Right atrium auricular region (tissue), 2 donors: ENCODE measurements at regions not wholly inside any gene's neighbourhood (a gene's known extent, or its start where the extent isn't known, plus 50 kb on each side); places are given as distances from the start of the nearest gene placed in this dataset.

Experiments
- DNase-seq: peaks from one replicate; pipeline ENCODE4 v3.0.0-alpha.2; 2019; ENCODE audit warnings: low spot score
- H3K27ac ChIP-seq, 2 donors: fragments of 200-600 bp; sonication (generic); 1 replicate in 1 of 2; 2 replicates in 1 of 2; pipeline ENCODE4 v1.5.1; 2016 to 2019
- H3K27me3 ChIP-seq, 2 donors: fragments of 200-600 bp; sonication (generic); one replicate each; pipeline versions ENCODE4 v1.5.1 to v1.6.0; 2017 to 2019
- H3K36me3 ChIP-seq: fragments of 200-600 bp; sonication (generic); one replicate; pipeline ENCODE4 v1.5.1; 2016
- H3K4me1 ChIP-seq, 2 donors: fragments of 200-600 bp; sonication (generic); one replicate each; pipeline versions ENCODE4 v1.5.1 to v1.6.0; 2017 to 2019
- H3K4me3 ChIP-seq, 2 donors: fragments of 200-600 bp; sonication (generic); 1 replicate in 1 of 2; 2 replicates in 1 of 2; pipeline ENCODE4 v1.5.1; 2017 to 2019; ENCODE audit warnings: mild to moderate bottlenecking in 1 of 2, moderate library complexity in 1 of 2
- H3K9me3 ChIP-seq, 2 donors: fragments of 200-600 bp; sonication (generic); one replicate each; pipeline ENCODE4 v1.5.1; 2019
- TF ChIP-seq, protein P1 (sequence below), 2 donors: fragments of 200-600 bp; sonication (generic); IDR thresholded peaks; one replicate each; pipeline ENCODE4 v1.5.1; 2019; ENCODE audit warnings: antibody characterized with exemption in 2 of 2

DNA sequence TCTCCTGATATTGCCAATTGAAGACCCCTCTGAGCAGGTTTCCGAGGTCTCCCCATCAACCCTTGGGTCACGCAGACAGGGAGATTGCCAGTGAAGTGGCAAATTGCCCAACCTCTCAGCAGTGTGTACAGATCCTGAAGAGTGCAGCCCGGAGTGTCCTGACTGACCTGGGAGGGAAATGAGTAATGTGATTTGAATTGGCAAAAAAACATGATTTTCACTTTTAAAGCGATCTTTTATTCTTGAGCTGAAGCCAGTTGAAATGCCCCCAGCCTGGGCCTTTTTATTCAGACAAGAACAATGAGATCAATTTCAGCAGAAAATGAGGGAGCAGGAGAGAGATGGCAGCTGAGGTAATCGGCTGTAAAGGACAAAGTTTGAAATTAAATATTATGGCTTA is 401.8 kb downstream of the RAPGEF2 start:
- Histone ChIP-seq H3K9me3 (no peaks in the 10 kb centered on the region), H3K4me3 (no peak overlapping the region), H3K4me1 (no peaks in the 10 kb centered on the region), H3K36me3 (no peaks in the 10 kb centered on the region), H3K27ac (no peak overlapping the region), H3K27me3 (no peaks in the 10 kb centered on the region)
- no peak for DNase-seq
- TF ChIP-seq, protein P1, sequence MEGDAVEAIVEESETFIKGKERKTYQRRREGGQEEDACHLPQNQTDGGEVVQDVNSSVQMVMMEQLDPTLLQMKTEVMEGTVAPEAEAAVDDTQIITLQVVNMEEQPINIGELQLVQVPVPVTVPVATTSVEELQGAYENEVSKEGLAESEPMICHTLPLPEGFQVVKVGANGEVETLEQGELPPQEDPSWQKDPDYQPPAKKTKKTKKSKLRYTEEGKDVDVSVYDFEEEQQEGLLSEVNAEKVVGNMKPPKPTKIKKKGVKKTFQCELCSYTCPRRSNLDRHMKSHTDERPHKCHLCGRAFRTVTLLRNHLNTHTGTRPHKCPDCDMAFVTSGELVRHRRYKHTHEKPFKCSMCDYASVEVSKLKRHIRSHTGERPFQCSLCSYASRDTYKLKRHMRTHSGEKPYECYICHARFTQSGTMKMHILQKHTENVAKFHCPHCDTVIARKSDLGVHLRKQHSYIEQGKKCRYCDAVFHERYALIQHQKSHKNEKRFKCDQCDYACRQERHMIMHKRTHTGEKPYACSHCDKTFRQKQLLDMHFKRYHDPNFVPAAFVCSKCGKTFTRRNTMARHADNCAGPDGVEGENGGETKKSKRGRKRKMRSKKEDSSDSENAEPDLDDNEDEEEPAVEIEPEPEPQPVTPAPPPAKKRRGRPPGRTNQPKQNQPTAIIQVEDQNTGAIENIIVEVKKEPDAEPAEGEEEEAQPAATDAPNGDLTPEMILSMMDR (IDR thresholded peaks at IDR 0.05), result no peak

DNA sequence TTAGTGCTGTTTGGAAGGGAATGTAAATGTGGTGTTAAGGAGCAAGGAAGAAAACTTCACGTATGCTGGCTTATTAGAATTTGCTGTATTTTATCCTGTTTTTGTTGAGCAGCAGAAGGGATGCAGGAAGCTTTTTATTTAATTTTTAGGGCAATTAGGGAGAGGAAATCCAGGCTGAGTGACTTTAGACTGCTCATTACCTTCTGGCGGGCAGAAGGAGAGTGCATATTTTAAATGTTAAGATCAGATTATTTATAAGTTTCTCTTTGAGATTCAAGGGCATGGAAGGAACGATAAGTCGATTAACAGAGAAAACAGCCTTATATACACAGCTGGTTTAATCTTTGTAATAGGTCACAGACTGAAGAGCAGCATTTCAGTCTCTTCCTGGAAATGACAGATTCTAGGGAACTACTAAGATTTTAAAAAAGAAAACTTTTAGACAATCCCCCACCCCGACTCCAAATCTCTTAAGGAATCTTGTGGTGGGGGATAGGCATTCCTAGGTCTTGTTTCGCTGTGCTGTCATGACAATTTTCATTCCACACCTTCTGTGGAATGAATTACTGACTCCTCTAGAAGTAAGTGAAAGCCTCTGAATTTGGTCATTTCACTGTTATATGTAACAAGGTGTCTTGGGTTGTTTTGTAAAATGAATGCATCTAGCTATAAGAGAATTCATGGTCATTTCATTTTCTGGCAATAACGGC is 402.5 kb downstream of the RAPGEF2 start:
- TF ChIP-seq, protein P1 (IDR thresholded peaks at IDR 0.05), result no peak
- Histone ChIP-seq H3K36me3 (no peaks in the 10 kb centered on the region), H3K9me3 (no peaks in the 10 kb centered on the region), H3K4me1 (no peaks in the 10 kb centered on the region), H3K27ac (no peak overlapping the region), H3K4me3 (no peak overlapping the region), H3K27me3 (no peaks in the 10 kb centered on the region)
- no peak for DNase-seq

DNA sequence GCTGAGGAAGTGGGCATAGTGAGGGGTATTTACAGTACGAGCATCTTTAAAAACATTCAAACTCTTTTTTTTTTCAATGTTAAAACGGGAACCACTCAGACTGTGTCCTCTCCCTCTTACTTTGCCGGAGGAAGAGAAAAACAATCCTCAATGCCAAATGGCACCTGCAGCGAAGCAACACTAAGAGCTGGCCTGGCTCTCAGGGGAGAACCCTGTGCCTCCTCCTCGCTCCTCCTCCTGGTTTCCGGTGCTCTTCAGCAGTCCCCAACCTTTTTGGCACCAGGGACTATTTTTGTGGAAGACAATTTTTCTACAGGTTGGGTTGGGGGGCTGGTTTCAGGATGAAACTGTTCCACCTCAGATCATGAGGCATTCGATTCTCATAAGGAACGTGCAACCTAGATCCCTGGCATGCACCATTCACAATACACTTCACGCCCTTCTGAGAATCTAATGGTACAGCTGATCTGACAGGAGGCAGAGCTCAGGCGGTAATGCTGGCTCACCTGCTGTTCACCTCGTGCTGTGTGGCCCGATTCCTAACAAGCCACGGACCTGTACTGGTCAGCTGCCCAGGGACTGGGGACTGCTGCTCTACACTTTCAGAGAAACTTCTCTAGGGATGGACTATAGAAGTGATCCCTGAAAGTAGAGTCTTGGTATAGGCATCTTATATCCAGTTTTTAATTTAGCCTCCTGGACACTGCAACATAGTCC is 404.1 kb downstream of the RAPGEF2 start:
- Histone ChIP-seq H3K27me3 (no peaks in the 10 kb centered on the region), H3K9me3 (no peaks in the 10 kb centered on the region), H3K27ac (no peak overlapping the region), H3K4me3 (no peak overlapping the region), H3K4me1 (no peaks in the 10 kb centered on the region), H3K36me3 (no peaks in the 10 kb centered on the region)
- TF ChIP-seq, protein P1 (IDR thresholded peaks at IDR 0.05), result no peak
- DNase-seq, result no peak

DNA sequence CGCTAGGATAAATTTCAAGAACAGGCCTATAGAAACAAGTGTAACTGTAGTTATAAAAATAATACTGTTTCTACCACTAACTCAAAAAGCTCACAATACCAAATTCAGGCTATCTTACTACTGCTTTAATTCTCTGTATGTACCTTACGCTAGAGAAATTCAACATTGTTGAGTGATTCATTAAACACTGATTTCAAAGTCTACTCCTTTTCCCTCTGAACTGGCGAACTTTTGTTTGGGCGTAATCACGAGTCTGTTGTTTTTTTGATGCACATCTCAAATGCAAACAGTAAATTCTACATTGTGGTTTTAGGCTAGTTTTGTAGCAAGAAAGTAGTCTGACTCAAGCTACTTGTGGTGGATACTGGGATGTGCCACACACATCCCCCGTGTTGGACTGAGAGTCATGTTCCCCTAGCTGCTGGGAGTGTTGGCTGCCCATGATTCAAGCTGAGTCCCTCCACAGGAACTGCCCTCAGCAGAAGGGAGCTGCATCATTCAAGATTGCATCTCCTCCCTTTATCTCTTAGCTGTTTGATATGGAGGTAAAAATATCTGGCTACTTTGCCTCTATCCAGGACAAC is 406.1 kb downstream of the RAPGEF2 start:
- no peaks in the 10 kb centered on the region for H3K9me3 ChIP-seq
- no peak overlapping the region for H3K4me3 ChIP-seq
- TF ChIP-seq, protein P1 (IDR thresholded peaks at IDR 0.05), result no peak
- no peak overlapping the region for H3K27ac ChIP-seq
- DNase-seq, result no peak
- H3K4me1 ChIP-seq, result no peaks in the 10 kb centered on the region
- H3K36me3 ChIP-seq, result no peaks in the 10 kb centered on the region
- no peaks in the 10 kb centered on the region for H3K27me3 ChIP-seq

DNA sequence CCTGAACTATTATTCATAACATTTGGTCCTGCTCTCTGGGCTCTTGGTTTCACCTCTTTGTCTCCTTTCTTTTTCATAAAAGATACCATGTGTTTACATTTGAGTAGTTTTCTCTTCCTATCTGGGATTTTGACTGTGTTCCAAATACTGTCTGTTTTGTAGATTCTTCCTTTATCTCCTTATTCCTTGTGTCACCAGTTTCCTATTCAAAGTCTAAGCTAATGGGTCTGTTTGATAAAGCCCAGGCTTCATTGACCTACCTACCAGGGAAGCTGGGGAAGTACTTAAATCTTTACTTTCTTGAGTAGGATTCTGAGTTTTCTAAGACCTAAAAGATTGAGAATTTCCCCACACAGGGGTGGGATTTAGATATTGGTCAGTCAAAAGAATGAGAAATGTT is 409.5 kb downstream of the RAPGEF2 start:
- no peaks in the 10 kb centered on the region for H3K9me3 ChIP-seq
- TF ChIP-seq, protein P1 (IDR thresholded peaks at IDR 0.05), result no peak
- H3K4me1 ChIP-seq, result no peaks in the 10 kb centered on the region
- no peak for DNase-seq
- no peaks in the 10 kb centered on the region for H3K36me3 ChIP-seq
- no peak overlapping the region for H3K4me3 ChIP-seq
- no peak overlapping the region for H3K27ac ChIP-seq
- no peaks in the 10 kb centered on the region for H3K27me3 ChIP-seq
